Stomach (tissue), 8 donors: ENCODE measurements at regions not wholly inside any gene's neighbourhood (a gene's known extent, or its start where the extent isn't known, plus 50 kb on each side); places are given as distances from the start of the nearest gene placed in this dataset.
"Not testable (repeated sequence)": the region's sequence is repeated elsewhere in the genome, so short reads cannot be mapped to it uniquely, and the experiment has no call there.

Experiments used
- DNase-seq, 2 donors: peaks; one replicate each; pipeline versions ENCODE4 v3.0.0 to v3.0.0-alpha.2; 2013 to 2019
- H3K27ac ChIP-seq, 5 donors: fragments of 200-600 bp in 4 of 5; sonication (generic) in 4 of 5; one replicate each; pipeline ENCODE4 v1.5.1; 2013 to 2019; ENCODE audit warnings: mild to moderate bottlenecking in 1 of 5, moderate library complexity in 1 of 5
- H3K27me3 ChIP-seq, 3 donors: fragments of 200-600 bp; sonication (generic); one replicate each; pipeline ENCODE4 v1.5.1; 2017 to 2019; ENCODE audit warnings: mixed run types in 1 of 3
- H3K36me3 ChIP-seq, 4 donors: fragments of 200-600 bp; sonication (generic); 1 replicate in 3 of 4; 2 replicates in 1 of 4; pipeline ENCODE4 v1.5.1; 2016 to 2019
- H3K4me1 ChIP-seq, 4 donors: fragments of 200-600 bp; sonication (generic); one replicate each; pipeline ENCODE4 v1.5.1; 2016 to 2019
- H3K4me3 ChIP-seq, 4 donors: fragments of 200-600 bp; sonication (generic) in 3 of 4; one replicate each; pipeline ENCODE4 v1.5.1; 2016 to 2019; ENCODE audit warnings: mild to moderate bottlenecking in 1 of 4
- H3K9me3 ChIP-seq, 4 donors: fragments of 200-600 bp; sonication (generic); one replicate each; pipeline ENCODE4 v1.5.1; 2016 to 2019
- EP300 ChIP-seq: sonication (generic); formaldehyde crosslinking; IDR thresholded peaks from one replicate; pipeline ENCODE4 v1.6.1; 2017; ENCODE audit warnings: antibody characterized with exemption
- POLR2A ChIP-seq, 4 donors: fragments of 450-650 bp; IDR thresholded peaks; one replicate each; pipeline ENCODE4 v1.6.1; 2016; ENCODE audit warnings: antibody characterized with exemption in 4 of 4, control low read depth in 2 of 4, mild to moderate bottlenecking in 1 of 4, moderate library complexity in 1 of 4
- POLR2AphosphoS5 ChIP-seq, 3 donors: sonication (generic); formaldehyde crosslinking; IDR thresholded peaks; one replicate each; pipeline ENCODE4 v1.6.1; 2016; ENCODE audit warnings: antibody characterized with exemption in 3 of 3
- WGBS, 5 donors: extraction: QIAGEN DNeasy Blood & Tissue Kit in 3 of 5; methylation state at CpG; one replicate each; pipeline versions ENCODE4 v1.1.5 to v1.1.7; 2013 to 2018; 5-methylcytosine and 5-hydroxymethylcytosine counted together
- intact Hi-C: fragments of 100-400 bp; cut with DNase I; formaldehyde crosslinking; loops from one replicate; pipeline ENCODE4 v1.15.1; 2023; ENCODE audit warnings: low total_unique reads
- TF ChIP-seq, protein P1 (sequence below), 7 experiments: fragments of 450-650 bp in 4 of 7; fragments of 200-600 bp in 3 of 7; sonication (generic) in 3 of 7; IDR thresholded peaks; one replicate each; pipeline ENCODE4 v1.5.1; 2016 to 2019; ENCODE audit warnings: antibody characterized with exemption in 7 of 7, control low read depth in 2 of 7, mild to moderate bottlenecking in 1 of 7
- donor health status: healthy with polysubstance abuse.
- donor health status: Bipolar disorder and iron deficiency.
- donor health status: healthy.

DNA sequence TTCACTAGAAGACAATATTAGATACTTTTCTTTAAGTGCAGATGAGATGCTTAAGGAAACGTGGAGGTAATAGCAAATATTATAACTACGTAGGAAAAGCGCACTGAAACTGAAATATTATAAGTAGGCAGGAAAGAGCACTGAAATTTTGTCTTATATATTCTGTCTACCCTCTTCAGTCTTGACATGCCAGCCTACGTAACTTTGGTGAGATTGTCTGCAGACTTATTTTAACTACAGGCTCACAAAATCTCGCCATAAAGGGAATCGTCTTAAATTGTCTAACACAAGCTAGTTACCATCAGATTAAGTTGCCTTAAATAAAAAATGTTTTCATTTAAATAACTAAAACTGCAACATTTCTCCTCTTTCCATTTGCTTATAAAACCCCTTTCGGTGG, 280.1 kb upstream of the PTER start:
- no peak for DNase-seq
- peaks cover 0 to 22% (median 0%) of the 10 kb centered on the region in 4 donors for H3K4me1 ChIP-seq
- 87 to 92% (median 89%) methylated on average over 7 of the region's 7 CpGs for WGBS, 5 donors
- no peak overlapping the region for H3K4me3 ChIP-seq
- no peaks in the 10 kb centered on the region for H3K36me3 ChIP-seq
- TF ChIP-seq POLR2AphosphoS5 (IDR thresholded peaks at IDR 0.05) (no peak), EP300 (no peak), POLR2A (IDR thresholded peaks at IDR 0.05) (no peak)
- H3K27ac ChIP-seq: no peak overlapping the region
- H3K9me3 ChIP-seq: no peaks in the 10 kb centered on the region
- H3K27me3 ChIP-seq: no peaks in the 10 kb centered on the region
- intact Hi-C loops: no loop called here

DNA sequence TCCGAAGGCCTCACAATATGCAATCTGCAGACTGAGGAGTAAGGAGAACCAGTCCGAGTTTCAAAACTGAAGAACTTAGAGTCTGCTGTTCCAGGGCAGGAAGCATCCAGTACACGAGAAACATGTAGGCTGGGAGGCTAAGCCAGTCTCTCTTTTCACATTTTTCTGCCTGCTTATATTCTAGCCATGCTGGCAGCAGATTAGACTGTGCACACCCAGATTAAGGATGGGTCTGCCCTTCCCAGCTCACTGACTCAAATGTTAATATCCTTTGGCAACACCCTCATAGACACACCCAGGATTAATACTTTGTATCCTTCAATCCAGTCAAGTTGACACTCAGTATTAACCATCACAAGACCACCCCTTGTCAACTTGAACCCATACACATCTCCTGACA, 271.7 kb upstream of the PTER start:
- H3K4me3 ChIP-seq, intact Hi-C loops: not testable (repeated sequence)
- WGBS, 5 donors: 83 to 92% (median 87%) methylated on average over 3 of the region's 3 CpGs

DNA sequence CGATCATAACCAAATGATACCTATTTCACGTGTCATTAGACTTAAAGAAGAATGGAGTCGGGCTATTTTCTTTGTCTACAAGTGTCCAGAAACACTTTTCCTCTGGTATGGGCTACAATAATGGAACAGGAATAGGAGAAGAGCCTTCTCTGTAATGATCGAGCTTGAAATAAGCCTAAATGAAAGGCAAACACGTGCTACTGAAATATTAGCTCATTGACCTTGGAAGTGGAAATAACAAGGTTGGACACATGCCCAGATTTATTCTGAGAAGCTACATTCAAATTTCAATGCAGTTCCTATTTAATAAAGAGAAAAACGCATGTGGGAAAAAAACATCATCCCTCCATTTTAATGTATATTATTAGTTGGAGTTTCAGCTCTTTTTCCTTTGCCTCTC, 254.7 kb upstream of the PTER start:
- 61 to 73% (median 70%) methylated on average over 6 of the region's 6 CpGs for WGBS, 5 donors
- intact Hi-C loops: no loop called here
- H3K4me1 ChIP-seq: no peaks in the 10 kb centered on the region

More for the DNA sequence above, 271.7 kb upstream of the PTER start:
- H3K36me3 ChIP-seq, H3K27ac ChIP-seq, H3K27me3 ChIP-seq, DNase-seq, H3K4me1 ChIP-seq: not testable (repeated sequence)
- peaks cover 0 to 18% (median 0%) of the 10 kb centered on the region in 4 donors for H3K9me3 ChIP-seq

DNA sequence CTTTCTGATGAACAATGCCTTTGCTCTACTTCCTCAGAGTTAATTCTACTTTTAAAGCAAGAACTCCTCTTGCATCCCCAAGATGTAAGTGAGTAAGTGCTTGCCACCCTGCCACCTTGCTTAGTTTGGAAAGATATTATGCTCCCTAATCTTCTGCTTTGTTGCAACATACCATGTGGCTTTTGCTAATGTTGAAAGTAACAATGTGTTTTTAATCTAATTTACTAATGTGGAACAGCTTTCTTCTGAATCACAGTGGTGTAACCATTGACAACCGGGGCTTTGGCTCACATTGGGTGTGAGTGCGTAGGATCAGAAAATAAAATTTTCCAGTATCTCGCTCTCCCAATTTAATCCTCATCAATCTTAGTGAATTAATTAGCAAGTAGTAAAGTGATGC, 254.1 kb upstream of the PTER start:
- Histone ChIP-seq H3K27ac (no peak overlapping the region), H3K9me3 (no peaks in the 10 kb centered on the region), H3K36me3 (no peaks in the 10 kb centered on the region), H3K27me3 (no peaks in the 10 kb centered on the region), H3K4me1 (no peaks in the 10 kb centered on the region), H3K4me3 (no peak overlapping the region)
- no peak for TF ChIP-seq EP300
- no peak for TF ChIP-seq POLR2A (IDR thresholded peaks at IDR 0.05)
- TF ChIP-seq, protein P1, sequence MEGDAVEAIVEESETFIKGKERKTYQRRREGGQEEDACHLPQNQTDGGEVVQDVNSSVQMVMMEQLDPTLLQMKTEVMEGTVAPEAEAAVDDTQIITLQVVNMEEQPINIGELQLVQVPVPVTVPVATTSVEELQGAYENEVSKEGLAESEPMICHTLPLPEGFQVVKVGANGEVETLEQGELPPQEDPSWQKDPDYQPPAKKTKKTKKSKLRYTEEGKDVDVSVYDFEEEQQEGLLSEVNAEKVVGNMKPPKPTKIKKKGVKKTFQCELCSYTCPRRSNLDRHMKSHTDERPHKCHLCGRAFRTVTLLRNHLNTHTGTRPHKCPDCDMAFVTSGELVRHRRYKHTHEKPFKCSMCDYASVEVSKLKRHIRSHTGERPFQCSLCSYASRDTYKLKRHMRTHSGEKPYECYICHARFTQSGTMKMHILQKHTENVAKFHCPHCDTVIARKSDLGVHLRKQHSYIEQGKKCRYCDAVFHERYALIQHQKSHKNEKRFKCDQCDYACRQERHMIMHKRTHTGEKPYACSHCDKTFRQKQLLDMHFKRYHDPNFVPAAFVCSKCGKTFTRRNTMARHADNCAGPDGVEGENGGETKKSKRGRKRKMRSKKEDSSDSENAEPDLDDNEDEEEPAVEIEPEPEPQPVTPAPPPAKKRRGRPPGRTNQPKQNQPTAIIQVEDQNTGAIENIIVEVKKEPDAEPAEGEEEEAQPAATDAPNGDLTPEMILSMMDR (IDR thresholded peaks at IDR 0.05): no peak
- TF ChIP-seq POLR2AphosphoS5 (IDR thresholded peaks at IDR 0.05): no peak
- DNase-seq: no peak
- 92 to 96% (median 93%) methylated on average over 3 of the region's 3 CpGs for WGBS, 5 donors
- intact Hi-C loops: no loop called here

More for the DNA sequence above, 254.7 kb upstream of the PTER start:
- TF ChIP-seq EP300: no peak
- TF ChIP-seq POLR2AphosphoS5 (IDR thresholded peaks at IDR 0.05): no peak
- no peak for TF ChIP-seq POLR2A (IDR thresholded peaks at IDR 0.05)
- TF ChIP-seq, protein P1 (IDR thresholded peaks at IDR 0.05): no peak
- Histone ChIP-seq H3K9me3 (no peaks in the 10 kb centered on the region), H3K4me3 (no peak overlapping the region), H3K36me3 (no peaks in the 10 kb centered on the region), H3K27ac (no peak overlapping the region), H3K27me3 (no peaks in the 10 kb centered on the region)
- peak in 1 of 2 donors; percentile 6 for DNase-seq

DNA sequence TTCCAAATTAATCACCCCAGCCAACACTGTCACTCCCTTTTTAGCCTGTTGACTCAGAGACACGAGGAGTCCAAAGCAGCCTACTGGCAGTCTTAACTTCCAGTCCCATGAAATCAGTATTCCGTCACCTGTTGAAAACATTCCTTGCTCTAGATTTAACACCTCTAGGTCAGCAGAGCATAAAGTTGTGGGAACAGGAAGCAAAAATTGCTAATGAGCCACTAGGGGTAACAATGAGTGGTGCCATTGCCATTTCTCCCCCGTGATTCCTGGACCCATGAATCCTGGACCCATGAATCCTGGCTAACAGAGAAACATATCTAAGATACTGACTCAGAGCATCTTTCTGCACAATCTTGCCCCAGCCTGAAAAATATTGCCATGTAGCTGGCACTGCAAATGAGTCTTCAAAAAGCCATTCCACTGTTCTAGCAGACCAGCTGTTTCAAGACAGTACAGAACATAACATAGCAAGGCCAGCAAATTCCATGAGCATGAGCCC, 252.7 kb upstream of the PTER start:
- Histone ChIP-seq H3K36me3 (no peaks in the 10 kb centered on the region), H3K27ac (no peak overlapping the region), H3K4me1 (no peaks in the 10 kb centered on the region), H3K4me3 (no peak overlapping the region), H3K27me3 (no peaks in the 10 kb centered on the region), H3K9me3 (no peaks in the 10 kb centered on the region)
- no peak for DNase-seq
- intact Hi-C loops: no loop called here
- WGBS, 5 donors: 77 to 90% (median 83%) methylated on average over 3 of the region's 3 CpGs
- TF ChIP-seq EP300: no peak
- TF ChIP-seq, protein P1 (IDR thresholded peaks at IDR 0.05): no peak
